Right lung (tissue), 2 donors: ENCODE measurements at regions not wholly inside any gene's neighbourhood (a gene's known extent, or its start where the extent isn't known, plus 50 kb on each side); places are given as distances from the start of the nearest gene placed in this dataset.
"Not testable (repeated sequence)": the region's sequence is repeated elsewhere in the genome, so short reads cannot be mapped to it uniquely, and the experiment has no call there.

Experiments
- DNase-seq, 2 donors: peaks; one replicate each; pipeline ENCODE4 v3.0.0-alpha.2; 2013

GRCh38 chr5:101653996-101654395, 642.1 kb downstream of the SLCO4C1 start:
- DNase-seq: no peak

GRCh38 chr5:101647861-101648260, 648.2 kb downstream of the SLCO4C1 start:
- no peak for DNase-seq

DNA sequence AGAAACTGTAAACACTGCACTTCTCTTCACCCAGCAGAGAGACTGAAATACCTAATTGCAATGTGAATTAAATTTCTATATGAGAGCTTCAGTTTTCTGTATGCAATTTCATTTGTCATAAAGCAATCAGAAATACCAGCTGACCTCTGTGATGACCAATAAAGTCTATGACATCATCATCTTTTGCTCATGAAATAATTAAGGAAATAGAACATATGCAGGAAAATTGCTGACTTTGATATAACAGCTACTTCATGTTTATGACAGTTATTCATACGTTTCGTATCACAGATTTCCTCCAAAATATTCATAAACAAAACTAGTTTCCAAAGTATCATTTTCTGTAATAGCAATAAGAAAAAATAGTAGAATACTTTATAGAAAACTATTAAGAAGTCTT, 652.3 kb downstream of the SLCO4C1 start:
- peak; percentile 19 to 35 for DNase-seq

DNA sequence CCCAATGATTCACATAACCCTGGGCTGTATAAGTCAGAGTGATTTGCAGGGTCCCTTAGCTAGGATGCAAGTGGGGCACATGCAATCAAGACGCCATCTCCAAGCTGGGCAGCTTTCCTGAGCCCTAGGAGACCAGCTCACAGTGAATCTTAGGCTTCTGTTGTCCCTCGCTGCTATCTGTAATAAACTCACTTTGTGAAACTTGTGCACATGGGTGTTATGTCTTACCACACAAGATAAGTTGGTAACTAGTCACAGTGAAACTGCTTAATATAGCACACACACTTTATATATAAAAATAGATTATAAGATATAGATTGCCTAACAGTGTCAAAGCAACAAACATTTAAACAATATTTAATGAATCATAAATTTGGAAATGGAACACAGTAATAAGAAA, 658.5 kb downstream of the SLCO4C1 start:
- no peak for DNase-seq

GRCh38 chr5:101627770-101628169, 668.3 kb downstream of the SLCO4C1 start:
- not testable (repeated sequence) for DNase-seq

GRCh38 chr5:101626572-101626971, 669.5 kb downstream of the SLCO4C1 start:
- no peak for DNase-seq

GRCh38 chr5:101611039-101611438, 685.0 kb downstream of the SLCO4C1 start:
- no peak for DNase-seq

DNA sequence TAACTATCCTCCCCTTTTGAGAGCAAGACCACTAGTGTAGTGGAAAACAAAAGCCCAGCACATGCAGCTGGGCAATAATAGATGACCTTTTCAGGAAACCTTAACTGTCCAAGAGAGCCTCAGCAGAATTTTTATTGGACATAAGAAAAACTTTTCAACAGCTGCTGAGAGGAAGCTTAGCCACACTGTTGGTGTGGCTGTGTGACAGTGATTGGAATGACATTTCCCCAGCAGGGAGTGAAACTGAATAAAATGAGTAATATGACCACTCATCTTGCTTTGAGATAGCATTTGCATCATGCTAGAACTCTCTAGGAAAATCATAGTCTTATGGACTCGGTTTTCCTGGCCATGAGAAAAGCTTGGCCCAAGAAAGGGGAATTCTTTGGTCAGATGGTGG, 687.8 kb downstream of the SLCO4C1 start:
- no peak for DNase-seq

GRCh38 chr5:101605700-101606099, 690.4 kb downstream of the SLCO4C1 start:
- no peak for DNase-seq

GRCh38 chr5:101600614-101601013, 695.5 kb downstream of the SLCO4C1 start:
- DNase-seq: no peak

GRCh38 chr5:101590384-101590783, 687.3 kb upstream of the ST8SIA4 start:
- DNase-seq: no peak

GRCh38 chr5:101585366-101585765, 682.3 kb upstream of the ST8SIA4 start:
- DNase-seq: no peak

GRCh38 chr5:101580591-101580990, 677.5 kb upstream of the ST8SIA4 start:
- DNase-seq: no peak

DNA sequence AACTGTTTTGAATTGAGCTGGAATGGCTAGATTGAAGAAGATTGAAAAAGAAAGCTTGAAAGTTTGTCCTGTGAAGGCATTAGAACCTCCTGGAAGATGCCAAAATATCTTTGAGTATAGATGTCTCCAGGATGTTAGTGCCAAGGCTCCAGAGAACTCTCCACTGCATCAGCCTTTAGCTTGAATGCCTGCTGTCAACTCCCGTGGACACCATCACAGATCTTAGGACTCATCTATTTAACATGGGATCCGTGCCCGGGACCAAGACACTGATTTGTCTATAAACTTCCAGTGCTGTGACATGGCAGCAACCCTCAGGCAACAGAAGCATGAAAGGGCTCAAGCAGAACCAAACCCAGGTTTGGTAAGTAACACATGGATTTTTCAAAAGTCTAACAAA, 670.9 kb upstream of the ST8SIA4 start:
- no peak for DNase-seq

GRCh38 chr5:101561018-101561417, 657.9 kb upstream of the ST8SIA4 start:
- no peak for DNase-seq

- DNase-seq: no peak
Observed at GRCh38 chr5:101543780-101544179, 640.7 kb upstream of the ST8SIA4 start.

DNA sequence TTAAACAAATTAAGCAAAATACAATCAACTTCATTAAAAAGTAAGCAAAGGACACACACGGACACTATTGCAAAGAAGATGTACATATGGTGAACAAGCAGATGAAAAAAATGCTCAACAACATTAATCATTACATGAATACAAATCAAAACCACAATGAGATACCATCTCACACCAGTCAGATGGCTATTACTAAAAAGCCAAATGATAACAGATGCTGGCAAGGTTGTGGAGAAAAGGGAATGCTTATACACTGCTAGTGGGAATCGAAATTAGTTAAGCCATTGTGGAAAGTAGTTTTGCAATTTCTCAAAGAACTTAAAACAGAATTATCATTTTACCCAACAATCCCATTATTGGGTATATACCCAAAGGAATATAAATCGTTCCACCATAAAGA, 636.2 kb upstream of the ST8SIA4 start:
- DNase-seq: no peak

DNA sequence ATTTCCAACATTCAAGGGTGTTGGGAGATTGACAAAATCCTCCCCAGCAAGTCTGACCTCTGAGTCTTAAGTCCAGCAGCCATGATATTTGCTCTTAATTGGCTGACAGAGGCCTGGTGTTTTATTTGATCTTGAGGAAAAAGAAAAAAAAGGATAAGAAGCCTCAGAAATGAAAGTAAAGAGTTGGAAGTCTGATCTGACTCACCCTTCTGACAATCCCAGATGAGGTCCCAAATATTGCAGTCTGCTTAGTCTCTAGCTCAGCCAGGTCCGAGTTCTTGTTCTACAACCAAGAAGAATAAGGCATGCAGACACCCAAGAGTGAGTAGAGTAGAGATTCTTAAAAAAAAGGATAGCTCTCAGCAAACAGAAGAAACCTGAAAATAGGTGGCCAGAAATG, 632.5 kb upstream of the ST8SIA4 start:
- DNase-seq: no peak

DNA sequence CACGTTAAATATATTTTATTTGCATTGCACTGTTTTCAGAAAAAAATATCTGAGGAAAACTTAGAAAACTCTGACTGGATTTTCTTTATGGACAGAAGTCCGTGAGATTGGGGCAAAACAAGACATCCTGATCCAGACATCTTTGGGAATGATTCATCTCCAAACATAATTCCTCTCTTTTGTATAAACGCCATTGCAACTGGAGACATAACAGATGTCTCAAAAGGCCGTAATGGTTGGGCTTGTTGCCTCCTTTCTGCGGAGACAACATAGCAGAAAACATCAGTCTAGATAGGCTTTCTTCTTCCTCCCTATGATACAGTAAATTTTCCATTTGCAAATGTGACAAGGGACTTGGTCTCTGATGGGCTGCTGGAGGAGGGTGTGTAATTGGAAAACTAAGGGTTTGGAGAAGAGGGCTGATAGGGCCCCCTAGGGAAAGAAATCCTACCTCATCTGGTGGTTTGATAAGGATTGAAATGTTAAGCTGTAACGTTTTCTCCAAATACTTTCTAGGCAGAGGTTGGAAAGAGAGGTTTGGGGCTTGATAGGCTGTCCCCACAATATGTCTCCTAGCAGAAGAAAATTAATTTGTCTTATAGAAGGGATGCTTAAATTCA, 631.5 kb upstream of the ST8SIA4 start:
- no peak for DNase-seq

- no peak for DNase-seq
Observed at GRCh38 chr5:101532430-101532829, 629.3 kb upstream of the ST8SIA4 start.

- DNase-seq: no peak
Observed at GRCh38 chr5:101531026-101531425, 627.9 kb upstream of the ST8SIA4 start.

DNA sequence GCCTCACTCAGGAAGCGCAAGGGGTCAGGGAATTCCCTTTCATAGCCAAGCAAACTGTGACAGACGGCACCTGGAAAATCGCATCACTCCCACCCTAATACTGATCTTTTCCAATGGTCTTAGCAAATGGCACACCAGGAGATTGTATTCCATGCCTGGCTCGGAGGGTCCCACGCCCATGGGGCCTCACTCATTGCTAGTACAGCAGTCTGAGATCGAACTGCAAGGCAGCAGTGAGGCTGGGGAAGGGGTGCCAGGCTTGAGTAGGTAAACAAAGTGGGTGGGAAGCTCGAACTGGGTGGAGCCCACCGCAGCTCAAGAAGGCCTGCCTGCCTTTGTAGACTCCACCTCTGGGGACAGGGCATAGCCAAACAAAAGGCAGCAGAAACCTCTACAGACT, 626.0 kb upstream of the ST8SIA4 start:
- not testable (repeated sequence) for DNase-seq

DNA sequence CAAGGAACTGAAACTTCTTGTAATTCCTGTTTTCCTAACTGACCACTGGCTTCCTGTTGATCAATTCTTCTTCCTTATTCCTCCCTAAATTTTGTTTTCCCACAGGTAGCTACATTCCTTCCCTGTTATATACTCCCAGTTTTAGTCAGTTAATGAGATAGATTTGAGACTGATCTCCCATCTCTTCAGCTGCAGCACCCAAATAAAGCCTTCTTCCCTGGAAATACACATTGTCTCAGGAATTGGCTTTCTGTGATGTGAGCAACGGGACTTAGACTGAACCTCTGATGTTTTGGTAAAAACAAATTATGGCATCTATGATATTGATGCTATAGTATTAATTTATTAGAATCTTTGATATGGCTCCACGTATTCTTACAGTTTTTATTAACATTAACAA, 617.3 kb upstream of the ST8SIA4 start:
- DNase-seq: no peak

GRCh38 chr5:101517795-101518194, 614.7 kb upstream of the ST8SIA4 start:
- DNase-seq: no peak

DNA sequence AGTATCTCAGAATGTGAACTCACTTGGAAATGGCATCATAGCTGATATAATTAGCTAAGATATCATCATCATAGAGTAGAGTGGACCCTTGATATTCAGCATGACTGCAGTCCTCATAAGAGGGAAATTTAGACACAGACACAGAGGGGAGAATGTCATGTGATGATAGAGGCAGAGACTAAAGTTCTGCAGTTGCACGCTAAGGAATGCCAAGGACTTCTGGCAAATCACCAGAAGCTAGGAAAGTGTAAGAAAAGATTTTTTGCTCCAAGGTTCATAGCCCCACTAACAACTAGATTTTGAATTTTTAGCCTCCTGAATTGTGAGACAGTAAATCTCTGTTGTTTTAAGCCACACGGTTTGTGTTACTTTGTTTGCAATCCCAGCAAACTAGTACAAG, 612.6 kb upstream of the ST8SIA4 start:
- no peak for DNase-seq
